ENCODE measurements at regions not wholly inside any gene's neighbourhood (a gene's known extent, or its start where the extent isn't known, plus 50 kb on each side); places are given as distances from the start of the nearest gene placed in this dataset.

DNA sequence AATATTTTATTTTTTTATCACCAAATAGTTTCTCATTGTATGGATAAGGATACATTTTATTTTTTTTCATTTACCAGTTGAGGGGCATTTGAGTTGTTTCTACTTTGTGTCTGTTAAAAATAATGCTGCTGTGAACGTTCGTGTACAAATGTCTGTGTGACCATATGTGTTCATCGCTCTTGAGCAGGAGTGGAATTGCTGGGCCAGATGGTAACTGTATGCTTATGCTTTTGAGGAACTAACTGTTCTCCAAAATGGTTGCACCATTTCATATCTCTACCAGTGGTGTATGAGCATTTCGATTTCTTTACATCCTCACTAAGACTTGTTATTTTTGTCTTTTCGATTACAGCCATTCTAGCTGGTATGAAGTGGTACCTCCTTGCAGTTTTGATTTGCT, 212.5 kb upstream of the N4BP1 start:
- H3K9ac ChIP-seq = no peak overlapping the region
- no peaks in the 10 kb centered on the region for H3K79me2 ChIP-seq (ENCODE audit: insufficient read depth)
- DNase-seq = no peak
- no peak for TF ChIP-seq EP300 (IDR thresholded peaks at IDR 0.05; ENCODE audit: borderline replicate concordance in 1 of 2, low read depth in 1 of 2, low read length in 1 of 2)
- TF ChIP-seq SMC3 (IDR thresholded peaks at IDR 0.05; ENCODE audit: low read depth, low read length) = no peak
- TF ChIP-seq TAF1 (IDR thresholded peaks at IDR 0.05; ENCODE audit: borderline replicate concordance, low read depth, low read length) = no peak
- TF ChIP-seq TCF12 (IDR thresholded peaks at IDR 0.05) = no peak
- no peak for TF ChIP-seq RCOR1 (IDR thresholded peaks at IDR 0.05; ENCODE audit: low read length)
- TF ChIP-seq USF2 (IDR thresholded peaks at IDR 0.05; ENCODE audit: borderline replicate concordance, low read depth, low read length) = no peak
- no peak for TF ChIP-seq USF1 (IDR thresholded peaks at IDR 0.05; ENCODE audit: borderline replicate concordance, low read depth)
- TF ChIP-seq YY1 (IDR thresholded peaks at IDR 0.05; ENCODE audit: low read depth) = no peak
- TF ChIP-seq EZH2phosphoT487 (IDR thresholded peaks at IDR 0.05; ENCODE audit: borderline replicate concordance, low read depth) = no peak
- TF ChIP-seq IRF3 (IDR thresholded peaks at IDR 0.05; ENCODE audit: low read depth, low read length) = no peak
- TF ChIP-seq FOSL2 (IDR thresholded peaks at IDR 0.05; ENCODE audit: borderline replicate concordance, low read depth) = no peak
- TF ChIP-seq JUND (IDR thresholded peaks at IDR 0.05) = no peak
- no peak for TF ChIP-seq GATA2 (CRISPR knock-in tag; IDR thresholded peaks at IDR 0.05)
- TF ChIP-seq, protein P1, sequence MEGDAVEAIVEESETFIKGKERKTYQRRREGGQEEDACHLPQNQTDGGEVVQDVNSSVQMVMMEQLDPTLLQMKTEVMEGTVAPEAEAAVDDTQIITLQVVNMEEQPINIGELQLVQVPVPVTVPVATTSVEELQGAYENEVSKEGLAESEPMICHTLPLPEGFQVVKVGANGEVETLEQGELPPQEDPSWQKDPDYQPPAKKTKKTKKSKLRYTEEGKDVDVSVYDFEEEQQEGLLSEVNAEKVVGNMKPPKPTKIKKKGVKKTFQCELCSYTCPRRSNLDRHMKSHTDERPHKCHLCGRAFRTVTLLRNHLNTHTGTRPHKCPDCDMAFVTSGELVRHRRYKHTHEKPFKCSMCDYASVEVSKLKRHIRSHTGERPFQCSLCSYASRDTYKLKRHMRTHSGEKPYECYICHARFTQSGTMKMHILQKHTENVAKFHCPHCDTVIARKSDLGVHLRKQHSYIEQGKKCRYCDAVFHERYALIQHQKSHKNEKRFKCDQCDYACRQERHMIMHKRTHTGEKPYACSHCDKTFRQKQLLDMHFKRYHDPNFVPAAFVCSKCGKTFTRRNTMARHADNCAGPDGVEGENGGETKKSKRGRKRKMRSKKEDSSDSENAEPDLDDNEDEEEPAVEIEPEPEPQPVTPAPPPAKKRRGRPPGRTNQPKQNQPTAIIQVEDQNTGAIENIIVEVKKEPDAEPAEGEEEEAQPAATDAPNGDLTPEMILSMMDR (IDR thresholded peaks at IDR 0.05) = no peak
- TF ChIP-seq RAD21 (IDR thresholded peaks at IDR 0.05; ENCODE audit: low read length) = no peak
- TF ChIP-seq MEF2A (IDR thresholded peaks at IDR 0.05; ENCODE audit: borderline replicate concordance, low read depth) = no peak
- TF ChIP-seq NFIC (IDR thresholded peaks at IDR 0.05; ENCODE audit: borderline replicate concordance) = no peak
- no peak for TF ChIP-seq ZBTB33 (IDR thresholded peaks at IDR 0.05; ENCODE audit: borderline replicate concordance, low read depth)
- TF ChIP-seq MXI1 (IDR thresholded peaks at IDR 0.05; ENCODE audit: low read depth, low read length) = no peak
- no peak for TF ChIP-seq ELF1 (IDR thresholded peaks at IDR 0.05)
- no peaks in the 10 kb centered on the region for H3K27me3 ChIP-seq (ENCODE audit: insufficient read depth)
- no peak overlapping the region for H2AFZ ChIP-seq (ENCODE audit: low read depth)
- H3K9me2 ChIP-seq = no peaks in the 10 kb centered on the region
- CTCF ChIA-PET = no interaction called here
- POLR2A ChIA-PET = no interaction called here
- H3K27ac ChIP-seq (ENCODE audit: low read depth in 2 of 2, low read length in 1 of 2) = no peak overlapping the region
- H3F3A ChIP-seq (replicated peaks; ENCODE audit: insufficient read depth) = no peaks in the 10 kb centered on the region
- H3K9me3 ChIP-seq = no peaks in the 10 kb centered on the region
- no peak overlapping the region for H3K4me2 ChIP-seq
- no peaks in the 10 kb centered on the region for H3K36me3 ChIP-seq (replicated peaks in 1 of 2; ENCODE audit: control insufficient read depth in 1 of 2, insufficient read depth in 2 of 2, low read length in 1 of 2)
- H4K20me1 ChIP-seq (ENCODE audit: insufficient read depth) = no peaks in the 10 kb centered on the region
- no peaks in the 10 kb centered on the region; a peak in 1 of 4 replicates for H3K4me1 ChIP-seq (ENCODE audit: control insufficient read depth in 1 of 2, insufficient read depth in 2 of 2, low read depth in 1 of 2, low read length in 1 of 2)
- 15% methylated on average over 5 of the region's 5 CpGs for WGBS (ENCODE audit: low lambda C conversion rate)
- H3K4me3 ChIP-seq (ENCODE audit: low read depth in 2 of 2, low read length in 1 of 2) = no peak overlapping the region
